Stimulated activated CD4-positive, alpha-beta T cell treated with anti-CD3 and anti-CD28 coated beads, Interleukin-4, amount 100 ng/mL, for 1 hour (primary cell): ENCODE measurements at regions not wholly inside any gene's neighbourhood (a gene's known extent, or its start where the extent isn't known, plus 50 kb on each side); places are given as distances from the start of the nearest gene placed in this dataset.
"Not testable (repeated sequence)": the region's sequence is repeated elsewhere in the genome, so short reads cannot be mapped to it uniquely, and the experiment has no call there.

Experiments used
- DNase-seq: peaks from one replicate; pipeline ENCODE4 v3.0.0-alpha.2; 2020

DNA sequence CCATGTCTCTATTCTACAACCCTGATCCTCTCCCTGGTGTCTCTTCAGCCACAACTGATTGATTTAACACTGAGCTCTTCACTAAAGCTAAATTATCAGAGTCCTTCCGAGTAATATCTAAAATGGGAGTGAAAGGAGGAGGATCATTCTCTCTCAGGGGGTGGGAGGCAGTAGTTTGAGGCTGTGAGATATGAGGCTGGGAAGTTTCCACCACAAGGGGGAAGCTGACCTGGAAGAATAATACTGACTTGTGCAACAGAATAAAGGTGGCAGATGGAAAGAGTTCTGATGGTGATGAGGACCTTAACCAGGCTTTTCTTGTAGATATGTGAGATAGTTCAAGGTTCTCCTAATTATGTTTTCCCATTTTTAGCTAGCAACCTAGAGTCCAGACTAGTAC is 241.6 kb upstream of the VKORC1L1 start:
- DNase-seq: not testable (repeated sequence)

DNA sequence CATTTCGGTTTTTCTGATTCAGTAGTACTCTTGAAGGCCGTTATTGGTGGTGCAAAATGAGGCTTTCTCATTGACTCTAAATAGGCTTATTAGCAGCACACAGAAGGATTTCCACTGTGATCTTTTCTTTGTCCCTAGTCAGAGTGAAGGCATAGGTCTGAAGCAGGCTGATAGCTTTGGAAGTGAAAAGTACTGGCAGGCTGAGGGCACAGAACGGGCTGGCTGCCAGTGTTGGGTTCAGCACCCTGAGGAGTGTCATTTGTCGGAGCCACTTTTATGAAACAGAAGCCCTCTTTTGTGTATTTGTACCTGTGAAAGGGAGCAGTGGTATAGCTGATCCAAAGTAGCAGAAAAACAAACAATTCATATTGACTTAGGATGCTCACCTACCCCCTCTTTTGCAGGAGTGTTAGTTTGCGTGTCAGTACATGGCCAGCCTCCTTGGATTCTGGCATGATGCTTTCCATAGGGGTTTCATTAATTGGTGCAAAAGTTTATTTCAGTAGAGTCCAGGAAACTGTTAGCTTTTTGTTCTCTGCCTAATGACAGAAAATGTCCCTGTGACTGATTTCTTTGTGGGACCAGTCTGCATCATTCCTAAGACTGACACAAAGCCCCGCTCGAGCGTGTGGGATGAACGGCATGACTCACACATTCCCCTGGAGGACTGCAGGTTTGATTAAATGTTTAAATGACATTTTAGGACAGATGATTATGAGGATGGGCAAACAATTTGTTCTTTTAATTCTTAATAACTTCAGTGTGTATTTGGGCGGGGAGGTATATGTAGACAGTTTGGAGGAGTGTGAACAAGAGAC is 239.1 kb upstream of the VKORC1L1 start:
- DNase-seq: not testable (repeated sequence)

DNA sequence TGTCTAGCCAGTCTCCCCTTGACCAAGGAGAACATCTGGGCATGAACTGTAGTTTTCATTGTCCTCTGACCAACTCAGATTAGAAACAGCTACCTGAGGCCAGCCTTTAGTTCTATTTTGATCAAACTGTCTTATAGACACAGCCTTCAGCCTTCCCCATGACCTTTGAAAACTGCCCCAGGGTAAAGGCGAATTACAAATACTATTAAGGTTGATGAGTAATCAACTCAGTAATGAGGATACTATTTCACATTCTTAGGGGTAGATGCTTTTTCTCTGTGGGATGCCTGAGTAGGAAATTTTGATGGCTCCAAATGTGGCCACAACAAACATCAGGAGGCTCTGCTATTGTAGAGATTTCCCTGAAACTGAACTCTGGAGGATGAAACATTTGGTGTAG is 234.0 kb upstream of the VKORC1L1 start:
- DNase-seq: not testable (repeated sequence)

DNA sequence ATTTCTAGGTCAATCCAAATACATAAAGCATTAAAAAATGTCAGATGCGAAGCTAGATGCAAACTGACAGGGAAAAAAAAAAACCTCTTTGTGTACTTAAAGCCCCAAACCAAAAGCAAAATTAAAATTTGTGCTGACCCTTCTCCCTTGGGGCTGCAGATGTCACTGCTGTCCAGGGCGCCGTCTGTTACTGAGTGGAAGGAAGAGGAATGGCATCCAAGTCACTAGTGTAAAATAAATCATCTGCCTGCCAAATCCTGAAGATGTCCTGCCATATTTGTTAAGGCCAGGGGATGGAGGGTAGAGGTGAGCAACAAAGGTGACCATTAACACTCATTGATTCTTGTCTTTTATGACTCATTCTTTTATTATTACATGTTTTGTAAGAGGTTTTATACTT is 233.2 kb upstream of the VKORC1L1 start:
- not testable (repeated sequence) for DNase-seq

DNA sequence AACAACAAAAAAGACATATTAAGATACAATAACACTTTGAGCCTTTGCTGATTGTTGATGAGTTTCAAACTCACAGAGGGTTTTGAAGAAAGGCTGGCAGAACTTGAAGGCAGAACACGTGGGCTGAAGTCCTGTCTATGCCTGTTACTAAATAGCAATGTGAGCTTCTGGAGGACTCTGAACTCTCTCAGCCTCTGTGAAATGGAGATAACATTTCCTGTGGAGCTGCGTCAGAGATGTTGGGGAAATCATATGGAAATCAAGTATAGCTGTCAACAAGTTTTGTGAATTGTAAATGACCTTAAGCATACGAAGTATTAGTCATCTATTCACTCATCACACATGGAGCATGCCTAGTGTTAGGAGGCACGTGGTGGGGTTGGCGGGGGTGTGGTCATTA is 229.4 kb upstream of the VKORC1L1 start:
- not testable (repeated sequence) for DNase-seq

DNA sequence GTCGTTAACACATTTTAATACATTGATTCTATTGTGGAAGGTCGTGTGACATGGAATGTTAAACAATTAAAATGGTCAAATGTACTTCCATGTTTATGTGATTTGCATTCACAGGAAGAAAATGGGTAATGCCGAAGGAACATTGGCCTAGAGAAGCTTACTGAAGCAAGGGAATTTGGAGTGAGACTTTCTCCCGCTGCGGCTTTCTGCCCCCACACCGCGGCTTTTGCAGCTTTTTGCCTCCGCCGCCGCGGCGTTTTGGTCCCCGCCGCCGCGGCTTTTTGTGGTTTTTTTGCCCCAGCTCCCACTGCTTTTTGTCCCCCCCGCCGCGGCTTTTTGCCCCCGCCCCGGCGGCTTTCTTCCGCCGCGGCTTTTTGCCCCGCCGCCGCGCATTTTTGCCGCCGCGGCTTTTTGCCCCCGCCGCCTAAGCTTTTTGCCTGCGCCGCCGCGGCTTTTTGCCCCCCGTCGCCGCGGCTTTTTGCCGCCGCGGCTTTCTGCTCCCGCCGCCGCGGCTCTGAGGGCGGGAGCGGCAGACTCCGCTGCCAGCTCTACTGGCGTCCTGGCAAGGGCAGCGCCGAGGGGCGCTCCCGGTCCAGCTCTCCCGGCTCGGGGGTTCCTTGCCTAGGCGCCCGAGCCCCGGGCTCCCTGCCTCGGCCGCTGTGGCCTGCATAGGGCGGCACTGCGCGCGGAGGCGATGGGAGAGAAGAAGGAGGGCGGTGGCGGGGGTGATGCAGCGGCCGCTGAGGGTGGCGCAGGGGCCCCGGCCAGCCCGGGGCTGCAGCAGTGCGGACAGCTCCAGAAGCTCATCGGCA is 225.5 kb upstream of the VKORC1L1 start:
- not testable (repeated sequence) for DNase-seq

DNA sequence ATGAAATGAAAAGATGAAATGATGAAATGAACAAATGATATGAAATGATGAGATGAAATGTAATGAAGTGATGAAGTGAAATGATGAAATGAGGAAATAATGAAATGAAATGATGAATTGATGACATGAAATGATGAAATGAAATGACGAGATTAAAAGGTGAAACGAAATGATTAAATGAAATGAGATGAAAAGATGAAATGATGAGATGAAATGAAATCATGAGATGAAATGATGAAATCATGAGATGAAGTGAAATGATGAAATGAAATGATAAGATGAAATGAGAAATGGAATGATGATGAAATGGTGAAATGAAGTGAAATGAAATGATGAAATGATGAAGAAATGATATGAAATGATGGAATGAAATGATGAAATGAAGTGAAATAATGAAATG is 221.7 kb upstream of the VKORC1L1 start:
- DNase-seq: not testable (repeated sequence)

DNA sequence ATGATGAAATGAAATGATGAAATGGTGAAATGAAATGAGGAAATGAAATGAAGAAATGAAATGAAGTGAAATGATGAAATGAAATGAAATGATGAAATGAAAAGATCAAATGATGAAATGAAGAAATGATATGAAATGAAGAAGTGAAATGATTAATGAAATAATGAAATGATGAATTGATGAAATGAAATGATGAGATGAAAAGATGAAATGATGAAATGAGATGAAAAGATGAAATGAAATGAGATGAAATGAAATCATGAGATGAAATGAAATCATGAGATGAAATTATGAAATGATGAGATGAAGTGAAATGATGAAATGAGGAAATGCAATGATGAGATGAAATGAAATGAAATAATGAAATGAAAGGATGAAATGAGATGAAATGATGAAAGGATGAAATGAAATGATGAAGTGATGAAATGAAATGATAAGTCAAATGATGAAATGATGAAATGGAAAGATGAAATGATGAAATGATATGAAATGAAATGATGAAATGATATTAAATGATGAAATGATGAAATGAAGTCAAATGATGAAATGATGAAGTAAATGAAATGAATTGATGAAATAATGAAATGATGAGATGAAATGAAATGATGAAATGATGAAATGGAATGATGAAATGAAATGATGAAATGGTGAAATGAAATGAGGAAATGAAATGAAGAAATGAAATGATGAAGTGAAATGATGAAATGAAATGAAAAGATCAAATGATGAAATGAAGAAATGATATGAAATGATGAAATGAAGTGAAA is 220.9 kb upstream of the VKORC1L1 start:
- DNase-seq: not testable (repeated sequence)

DNA sequence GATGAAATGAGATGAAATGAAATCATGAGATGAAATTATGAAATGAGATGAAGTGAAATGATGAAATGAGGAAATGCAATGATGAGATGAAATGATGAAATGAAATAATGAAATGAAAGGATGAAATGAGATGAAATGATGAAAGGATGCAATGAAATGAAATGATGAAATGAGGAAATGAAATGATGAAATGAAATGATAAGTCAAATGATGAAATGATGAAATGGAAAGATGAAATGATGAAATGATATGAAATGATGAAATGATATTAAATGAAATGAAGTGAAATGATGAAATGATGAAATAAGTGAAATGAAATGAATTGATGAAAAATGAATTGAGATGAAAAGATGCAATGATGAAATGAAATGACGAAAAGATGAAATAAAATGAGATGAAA is 220.2 kb upstream of the VKORC1L1 start:
- DNase-seq: not testable (repeated sequence)

DNA sequence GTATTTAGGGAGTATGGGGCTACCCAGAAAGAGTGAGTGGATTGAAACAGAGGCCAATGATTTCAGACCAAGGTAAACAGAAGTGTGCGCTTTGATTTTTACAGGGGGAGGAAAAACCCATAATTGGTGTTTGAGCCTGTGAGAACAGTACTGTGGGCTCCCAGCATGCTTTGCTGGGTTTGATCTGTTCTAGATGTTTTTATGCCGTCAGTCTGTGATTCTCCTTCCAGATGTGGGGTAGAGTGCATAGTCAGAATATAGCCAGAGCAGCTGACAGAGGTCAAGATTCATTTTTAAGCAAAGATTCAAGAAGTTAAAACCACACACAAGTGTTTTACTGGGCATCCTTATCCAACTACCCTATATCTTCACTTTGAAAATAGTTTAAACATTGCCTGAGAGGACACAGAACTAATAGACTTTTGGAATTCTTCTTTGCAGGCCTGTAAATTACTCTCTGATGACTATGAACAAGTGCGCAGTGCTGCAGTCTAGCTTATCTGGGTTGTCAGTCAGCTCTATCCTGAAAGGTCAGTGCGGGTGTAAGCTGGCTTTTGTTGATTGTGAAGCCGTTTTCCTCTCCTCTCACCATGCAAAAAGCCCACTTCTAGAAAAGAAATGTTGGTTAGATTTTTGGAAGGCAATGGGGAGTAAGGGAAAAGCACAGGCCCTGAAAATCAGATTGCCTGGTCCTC is 216.2 kb upstream of the VKORC1L1 start:
- not testable (repeated sequence) for DNase-seq

DNA sequence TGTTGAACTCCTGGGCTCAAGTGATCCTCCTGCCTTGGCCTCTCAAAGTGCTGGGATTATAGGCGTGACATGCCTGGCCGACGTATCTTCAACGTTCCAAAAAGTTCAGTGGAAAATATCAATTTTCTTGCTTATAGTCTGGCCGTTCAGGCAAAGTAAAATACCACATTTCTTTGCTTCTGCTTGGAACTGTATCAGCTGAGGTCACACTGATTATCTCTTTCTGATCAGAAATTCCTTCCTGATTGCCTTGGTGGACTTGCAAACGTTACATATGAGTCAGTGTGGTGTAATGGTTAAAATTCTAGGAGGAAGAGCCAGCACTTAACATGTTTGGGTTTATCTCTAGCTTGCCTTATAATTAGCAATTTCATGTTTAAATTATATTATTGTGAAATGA is 189.5 kb upstream of the VKORC1L1 start:
- DNase-seq: not testable (repeated sequence)

DNA sequence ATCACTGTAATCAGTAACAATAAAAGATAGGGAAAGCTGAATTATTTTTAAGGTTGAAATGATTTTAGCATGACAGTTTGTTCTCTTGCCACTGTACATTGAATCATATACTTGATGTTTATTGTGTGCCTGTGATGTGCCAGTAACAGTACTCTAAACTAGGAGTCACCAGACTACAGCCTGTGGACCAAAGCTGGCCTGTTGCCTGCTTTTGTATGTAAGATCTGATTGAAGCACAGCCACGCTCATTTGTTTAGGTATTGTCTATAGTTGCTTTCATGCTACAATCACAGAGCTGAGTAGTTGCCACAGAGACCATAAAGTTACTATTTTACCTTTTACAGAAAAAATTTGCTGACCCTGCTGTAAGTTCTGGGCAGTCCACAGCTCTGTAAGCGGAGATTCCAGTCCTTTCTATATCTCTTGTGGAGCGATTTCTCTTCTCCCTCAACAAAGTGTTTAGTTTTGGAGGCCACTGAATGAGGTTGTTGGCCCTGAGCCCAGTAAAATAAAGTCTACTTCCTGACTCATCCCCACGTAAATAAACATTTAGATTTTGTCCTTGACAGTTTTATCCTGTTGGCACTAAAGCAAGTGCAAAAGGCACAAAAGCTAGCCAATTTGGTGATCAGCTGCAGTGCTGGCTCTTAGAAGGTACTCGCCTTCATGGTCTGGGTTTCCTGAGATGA is 173.7 kb upstream of the VKORC1L1 start:
- DNase-seq: not testable (repeated sequence)

DNA sequence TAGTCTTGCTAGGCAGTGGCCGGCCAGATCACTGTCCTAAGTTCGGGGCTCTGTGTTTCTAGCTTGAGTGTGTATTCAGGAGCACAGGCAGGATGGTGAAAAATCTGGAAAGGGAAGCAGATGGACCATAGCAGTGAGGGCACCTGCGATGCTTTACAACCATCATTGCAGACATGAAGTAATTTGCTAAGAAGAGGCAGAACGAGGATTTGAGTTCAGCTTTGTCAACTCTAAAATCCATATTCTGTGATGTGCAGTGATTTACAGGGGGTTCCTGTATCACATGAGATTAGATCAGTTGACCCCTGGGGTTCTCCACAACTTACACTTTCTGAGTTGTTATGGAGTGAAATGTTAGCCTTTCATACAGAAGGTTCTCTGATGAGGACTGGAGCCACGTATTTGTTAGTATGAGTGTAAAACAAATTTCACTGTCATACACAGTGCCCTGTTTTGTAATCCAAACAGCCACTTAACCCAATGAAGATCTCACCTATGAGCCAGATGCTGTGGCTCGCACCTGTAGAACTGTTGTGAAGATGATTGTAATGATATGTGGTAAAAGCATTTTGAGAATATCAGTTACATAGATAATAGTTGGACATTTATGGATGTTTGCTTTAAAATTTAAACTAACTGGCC is 173.0 kb upstream of the VKORC1L1 start:
- not testable (repeated sequence) for DNase-seq

DNA sequence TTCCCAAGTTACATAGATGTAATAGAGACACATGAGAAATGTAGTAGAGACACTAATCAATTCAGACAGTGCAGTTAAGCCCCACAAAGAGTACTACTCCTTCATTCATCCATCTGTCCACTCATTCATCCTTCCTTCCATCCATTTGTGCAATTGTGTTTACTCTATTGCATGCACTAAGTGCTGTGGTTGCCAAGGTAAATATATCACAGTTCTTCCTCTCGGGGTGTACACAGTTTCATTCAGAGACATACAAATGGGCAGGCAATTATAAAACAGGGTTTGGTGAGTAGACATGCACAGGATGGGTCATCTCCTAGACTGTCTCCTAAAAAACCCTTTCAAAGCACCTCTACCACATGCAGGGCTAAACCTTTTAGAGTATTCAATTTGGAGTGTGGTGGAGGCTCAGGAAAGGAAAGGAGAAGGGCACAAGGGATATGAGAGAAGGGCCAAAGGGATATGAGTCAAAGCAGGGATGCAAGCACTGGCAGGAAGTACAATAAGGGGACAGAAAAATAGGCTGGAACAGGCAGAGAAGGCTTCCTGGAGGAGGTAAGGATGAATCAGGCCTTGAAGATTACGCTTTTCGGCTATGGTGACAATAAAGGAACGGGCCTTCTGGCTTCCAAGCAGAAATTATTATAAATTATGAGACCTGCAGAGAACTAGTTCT is 153.6 kb upstream of the VKORC1L1 start:
- not testable (repeated sequence) for DNase-seq

DNA sequence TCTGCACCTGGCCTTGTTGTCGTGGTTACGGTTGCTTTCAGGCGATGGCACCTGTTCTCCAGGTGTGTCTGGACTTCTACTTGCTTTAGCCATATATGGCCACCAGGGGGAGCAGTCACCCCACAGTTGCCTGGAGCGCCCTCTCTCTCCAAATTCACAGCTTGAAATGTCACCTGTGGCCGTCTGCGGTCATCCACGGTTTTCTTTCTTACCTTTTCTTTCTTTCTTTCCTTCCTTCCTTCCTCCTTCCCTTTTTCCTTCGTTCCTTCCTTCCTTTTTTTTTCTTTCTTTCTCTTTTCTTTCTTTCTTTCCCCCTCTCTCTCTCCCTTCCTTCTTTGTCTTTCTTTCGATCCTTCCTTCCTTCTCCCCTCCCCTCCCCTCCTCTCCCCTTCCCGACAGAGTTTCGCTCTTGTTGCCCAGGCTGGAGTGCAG is 150.5 kb upstream of the VKORC1L1 start:
- DNase-seq: peak; percentile 58

DNA sequence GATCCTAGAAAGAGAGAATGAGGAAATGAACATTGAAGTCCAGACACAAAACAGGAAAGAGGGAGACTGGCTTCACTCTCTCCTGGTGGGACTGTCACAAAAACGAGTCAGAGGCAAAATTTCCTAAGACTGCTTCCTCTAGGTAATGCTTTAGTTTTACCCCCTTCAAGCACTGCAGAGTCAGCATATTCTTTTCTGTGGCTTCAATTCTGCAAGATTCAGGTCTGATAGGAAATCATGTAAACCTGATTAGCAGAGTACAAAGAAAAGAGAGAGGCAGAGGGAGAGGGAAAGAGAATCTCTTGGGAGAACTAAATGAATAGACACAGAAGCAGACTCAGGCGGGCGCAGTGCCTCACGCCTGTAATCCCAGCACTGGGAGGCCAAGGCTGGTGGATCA is 145.7 kb upstream of the VKORC1L1 start:
- not testable (repeated sequence) for DNase-seq

DNA sequence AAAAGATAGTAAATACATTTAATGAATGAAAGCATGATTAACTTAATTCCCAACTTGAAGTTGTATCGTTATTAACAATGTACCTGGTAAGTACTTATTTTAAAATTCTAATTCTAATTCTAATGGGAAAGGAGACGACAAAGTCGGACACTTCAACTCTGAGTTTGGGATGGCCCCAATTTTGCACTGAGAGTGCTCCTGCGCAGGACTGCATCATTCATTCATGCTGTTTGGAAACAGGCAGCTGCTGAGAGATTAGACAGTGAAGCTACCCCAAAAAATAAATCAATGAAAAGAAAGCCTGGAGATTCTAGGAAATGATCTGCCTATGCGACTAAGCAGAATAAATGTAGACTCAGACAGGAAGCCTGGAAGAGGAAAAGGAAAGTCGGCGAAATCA is 141.7 kb upstream of the VKORC1L1 start:
- no peak for DNase-seq

DNA sequence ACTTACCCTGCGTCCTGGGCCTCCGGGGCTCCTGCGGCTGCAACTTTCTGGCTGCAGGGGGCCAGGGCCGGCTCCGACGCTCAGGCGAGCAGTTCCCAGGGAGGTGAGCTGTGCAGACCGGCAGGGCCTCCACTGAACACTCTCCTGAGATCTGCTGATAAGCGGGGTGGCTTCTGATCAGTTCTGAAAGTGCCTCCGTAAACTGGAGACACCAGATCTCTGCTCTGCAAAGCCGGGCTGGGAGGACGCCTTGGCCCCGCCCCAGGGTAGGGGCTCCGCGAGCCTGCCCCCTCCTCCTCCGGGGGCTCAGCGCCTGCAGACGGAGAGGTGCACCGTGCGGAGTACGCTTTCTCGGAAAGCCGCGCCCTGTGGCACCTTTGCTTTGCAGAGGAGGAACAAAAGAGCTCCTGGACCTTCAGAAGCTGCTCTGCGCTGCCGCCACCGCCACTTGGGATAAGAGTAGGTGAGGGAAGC is 141.3 kb upstream of the VKORC1L1 start:
- peak; percentile 6 for DNase-seq

DNA sequence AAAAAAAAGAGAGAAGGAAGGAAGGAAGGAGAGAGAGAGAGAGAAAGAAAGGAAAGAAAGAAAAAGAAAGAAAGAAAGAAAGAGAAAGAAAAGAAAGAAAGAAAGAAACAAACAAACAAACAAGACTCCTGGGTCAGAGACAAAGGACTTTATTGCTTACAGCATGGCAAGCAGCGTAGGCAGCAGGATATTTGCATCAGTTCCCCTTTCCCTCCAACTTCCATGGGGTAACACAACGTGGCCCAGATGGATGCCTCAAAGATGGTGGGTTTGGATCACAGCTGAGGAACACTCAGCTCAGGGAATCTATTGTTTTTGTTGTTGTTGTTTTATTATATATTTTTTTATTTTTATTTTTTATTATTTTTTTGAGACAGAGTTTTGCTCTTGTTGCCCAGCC is 128.5 kb upstream of the VKORC1L1 start:
- no peak for DNase-seq

DNA sequence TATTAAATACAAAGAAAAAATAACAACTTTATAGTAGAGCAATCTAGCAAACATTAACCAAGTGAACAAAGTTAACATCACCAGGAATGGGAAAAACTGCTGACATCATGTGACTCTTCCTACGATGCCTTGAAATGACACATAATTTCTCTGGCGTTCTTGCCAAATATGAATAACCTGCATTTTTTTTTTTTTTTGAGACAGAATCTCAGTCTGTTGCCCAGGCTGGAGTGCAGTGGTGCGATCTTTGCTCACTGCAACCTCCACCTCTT is 126.5 kb upstream of the VKORC1L1 start:
- no peak for DNase-seq

DNA sequence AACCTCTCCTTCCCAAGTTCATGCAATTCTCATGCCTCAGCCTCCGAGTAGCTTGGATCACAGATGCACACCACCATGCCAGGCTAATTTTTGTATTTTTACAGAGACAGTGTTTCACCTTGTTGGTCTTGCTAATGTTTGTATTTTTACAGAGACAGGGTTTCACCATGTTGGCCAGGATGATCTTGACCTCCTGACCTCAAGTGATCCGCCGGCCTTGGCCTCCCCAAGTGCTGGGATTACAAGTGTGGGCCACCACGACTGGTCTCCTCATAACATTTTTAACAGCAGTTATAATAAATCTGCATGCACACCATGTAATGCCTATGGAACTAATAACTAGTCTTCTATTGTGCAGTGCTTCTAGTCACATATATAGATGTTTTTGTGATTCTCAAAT is 123.8 kb upstream of the VKORC1L1 start:
- no peak for DNase-seq
